HG03558 (cell line): ENCODE measurements at regions not wholly inside any gene's neighbourhood (a gene's known extent, or its start where the extent isn't known, plus 50 kb on each side); places are given as distances from the start of the nearest gene placed in this dataset.
"Not testable (repeated sequence)": the region's sequence is repeated elsewhere in the genome, so short reads cannot be mapped to it uniquely, and the experiment has no call there.

Experiments used
- ATAC-seq: cut with Tn5 transposase; IDR thresholded peaks from one replicate; pipeline ENCODE4 v1.9.1; 2021; ENCODE audit warnings: moderate number of reproducible peaks; ENCODE audit not compliant: unreplicated experiment; ENCODE audit errors: extremely low read depth

- ATAC-seq = no peak
Observed at GRCh38 chr14:55764784-55765183, 184.8 kb downstream of the KTN1 start.

GRCh38 chr14:55766071-55766470 lies 186.1 kb downstream of the KTN1 start:
- no peak for ATAC-seq

- no peak for ATAC-seq
Observed at GRCh38 chr14:55767286-55767685, 187.3 kb downstream of the KTN1 start.

GRCh38 chr14:55769877-55770276 lies 189.9 kb downstream of the KTN1 start:
- no peak for ATAC-seq

GRCh38 chr14:55771242-55771981 lies 191.4 kb downstream of the KTN1 start:
- ATAC-seq = no peak

- ATAC-seq = no peak
Observed at GRCh38 chr14:55772486-55772885, 192.5 kb downstream of the KTN1 start.

- ATAC-seq = no peak
Observed at GRCh38 chr14:55773312-55773711, 193.3 kb downstream of the KTN1 start.

GRCh38 chr14:55773984-55774545 lies 194.1 kb downstream of the KTN1 start:
- ATAC-seq = no peak

GRCh38 chr14:55777877-55778276 lies 197.9 kb downstream of the KTN1 start:
- no peak for ATAC-seq

- ATAC-seq = no peak
Observed at GRCh38 chr14:55780156-55780946, 200.3 kb downstream of the KTN1 start.

GRCh38 chr14:55781046-55781445 lies 201.0 kb downstream of the KTN1 start:
- no peak for ATAC-seq

- ATAC-seq = no peak
Observed at GRCh38 chr14:55782166-55782565, 202.2 kb downstream of the KTN1 start.

GRCh38 chr14:55789406-55789805 lies 209.4 kb downstream of the KTN1 start:
- no peak for ATAC-seq

GRCh38 chr14:55794655-55795595 lies 214.9 kb downstream of the KTN1 start:
- ATAC-seq = no peak

GRCh38 chr14:55796513-55796912 lies 216.5 kb downstream of the KTN1 start:
- ATAC-seq = not testable (repeated sequence)

GRCh38 chr14:55798406-55798805 lies 218.4 kb downstream of the KTN1 start:
- ATAC-seq = no peak

GRCh38 chr14:55799508-55800095 lies 219.6 kb downstream of the KTN1 start:
- ATAC-seq = no peak

- ATAC-seq = no peak
Observed at GRCh38 chr14:55800156-55800785, 220.3 kb downstream of the KTN1 start.

- ATAC-seq = no peak
Observed at GRCh38 chr14:55801121-55801520, 221.1 kb downstream of the KTN1 start.
